Tibial artery (tissue), 4 donors: ENCODE measurements at regions not wholly inside any gene's neighbourhood (a gene's known extent, or its start where the extent isn't known, plus 50 kb on each side); places are given as distances from the start of the nearest gene placed in this dataset.
A peak's percentile ranks its signal among the peaks of the same experiment; 100 is the strongest.

Source experiments
- DNase-seq, 2 donors: peaks; one replicate each; pipeline ENCODE4 v3.0.0-alpha.2; 2019
- H3K27ac ChIP-seq, 2 donors: fragments of 200-600 bp; sonication (generic) in 1 of 2; 1 replicate in 1 of 2; 2 replicates in 1 of 2; pipeline ENCODE4 v1.5.1; 2018 to 2019; ENCODE audit warnings: mild to moderate bottlenecking in 1 of 2
- H3K27me3 ChIP-seq, 2 donors: fragments of 200-600 bp; sonication (generic) in 1 of 2; one replicate each; pipeline versions ENCODE4 v1.5.1 to v1.6.0; 2016 to 2019
- H3K36me3 ChIP-seq, 3 donors: fragments of 200-600 bp; sonication (generic) in 2 of 3; one replicate each; pipeline ENCODE4 v1.5.1; 2016 to 2019; ENCODE audit warnings: mild to moderate bottlenecking in 2 of 3
- H3K4me1 ChIP-seq, 4 donors: fragments of 200-600 bp; sonication (generic) in 2 of 4; 1 replicate in 3 of 4; 2 replicates in 1 of 4; pipeline ENCODE4 v1.5.1; 2016 to 2019
- H3K4me3 ChIP-seq, 2 donors: fragments of 200-600 bp; sonication (generic) in 1 of 2; 1 replicate in 1 of 2; 2 replicates in 1 of 2; pipeline ENCODE4 v1.5.1; 2018 to 2019; ENCODE audit warnings: mild to moderate bottlenecking in 2 of 2
- H3K9me3 ChIP-seq, 3 donors: fragments of 200-600 bp; sonication (generic) in 1 of 3; one replicate each; pipeline ENCODE4 v1.5.1; 2016 to 2019
- intact Hi-C: fragments of 100-400 bp; cut with DNase I; formaldehyde crosslinking; loops from one replicate; pipeline ENCODE4 v1.15.0; 2023; ENCODE audit warnings: low total_unique reads
- TF ChIP-seq, protein P1 (sequence below), 2 experiments: fragments of 200-600 bp in 1 of 2; fragments of 450-650 bp in 1 of 2; IDR thresholded peaks; one replicate each; pipeline ENCODE4 v1.5.1; 2017 to 2019; ENCODE audit warnings: antibody characterized with exemption in 2 of 2, mild to moderate bottlenecking in 1 of 2, moderate library complexity in 1 of 2

DNA sequence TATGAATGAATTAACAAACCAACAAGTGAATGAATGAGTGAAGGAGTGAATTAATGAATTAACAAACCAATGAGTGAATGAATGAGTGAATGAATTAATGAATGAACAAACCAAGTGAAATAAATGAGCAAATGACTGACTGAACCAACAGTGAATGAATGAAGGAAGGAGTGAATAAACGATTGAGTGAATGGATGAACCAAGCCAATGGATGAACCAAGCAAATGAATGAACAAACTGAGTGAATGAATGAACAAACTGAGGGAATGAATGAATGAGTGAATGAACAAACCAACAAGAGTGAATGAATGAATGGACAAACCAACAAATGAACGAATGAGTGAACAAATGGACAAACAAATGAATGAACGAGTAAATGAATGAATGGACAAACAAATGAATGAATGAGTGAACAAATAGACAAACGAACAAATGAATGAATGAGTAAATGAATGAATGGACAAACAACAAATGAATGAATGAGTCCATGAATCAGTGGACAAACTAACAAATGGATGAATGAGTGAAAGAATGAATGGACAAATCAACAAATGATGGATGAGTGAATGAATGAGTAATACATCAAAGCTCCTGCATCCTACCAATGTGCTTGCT is 69.5 kb downstream of the NPTX2 start:
- intact Hi-C loops, result no loop called here
- DNase-seq, result no peak
- TF ChIP-seq, protein P1, sequence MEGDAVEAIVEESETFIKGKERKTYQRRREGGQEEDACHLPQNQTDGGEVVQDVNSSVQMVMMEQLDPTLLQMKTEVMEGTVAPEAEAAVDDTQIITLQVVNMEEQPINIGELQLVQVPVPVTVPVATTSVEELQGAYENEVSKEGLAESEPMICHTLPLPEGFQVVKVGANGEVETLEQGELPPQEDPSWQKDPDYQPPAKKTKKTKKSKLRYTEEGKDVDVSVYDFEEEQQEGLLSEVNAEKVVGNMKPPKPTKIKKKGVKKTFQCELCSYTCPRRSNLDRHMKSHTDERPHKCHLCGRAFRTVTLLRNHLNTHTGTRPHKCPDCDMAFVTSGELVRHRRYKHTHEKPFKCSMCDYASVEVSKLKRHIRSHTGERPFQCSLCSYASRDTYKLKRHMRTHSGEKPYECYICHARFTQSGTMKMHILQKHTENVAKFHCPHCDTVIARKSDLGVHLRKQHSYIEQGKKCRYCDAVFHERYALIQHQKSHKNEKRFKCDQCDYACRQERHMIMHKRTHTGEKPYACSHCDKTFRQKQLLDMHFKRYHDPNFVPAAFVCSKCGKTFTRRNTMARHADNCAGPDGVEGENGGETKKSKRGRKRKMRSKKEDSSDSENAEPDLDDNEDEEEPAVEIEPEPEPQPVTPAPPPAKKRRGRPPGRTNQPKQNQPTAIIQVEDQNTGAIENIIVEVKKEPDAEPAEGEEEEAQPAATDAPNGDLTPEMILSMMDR (IDR thresholded peaks at IDR 0.05), result no peak
- Histone ChIP-seq H3K4me3 (no peak overlapping the region), H3K9me3 (peaks cover 0 to 4% (median 0%) of the 10 kb centered on the region in 3 donors), H3K27me3 (no peaks in the 10 kb centered on the region), H3K36me3 (no peaks in the 10 kb centered on the region), H3K27ac (no peak overlapping the region), H3K4me1 (no peaks in the 10 kb centered on the region)

DNA sequence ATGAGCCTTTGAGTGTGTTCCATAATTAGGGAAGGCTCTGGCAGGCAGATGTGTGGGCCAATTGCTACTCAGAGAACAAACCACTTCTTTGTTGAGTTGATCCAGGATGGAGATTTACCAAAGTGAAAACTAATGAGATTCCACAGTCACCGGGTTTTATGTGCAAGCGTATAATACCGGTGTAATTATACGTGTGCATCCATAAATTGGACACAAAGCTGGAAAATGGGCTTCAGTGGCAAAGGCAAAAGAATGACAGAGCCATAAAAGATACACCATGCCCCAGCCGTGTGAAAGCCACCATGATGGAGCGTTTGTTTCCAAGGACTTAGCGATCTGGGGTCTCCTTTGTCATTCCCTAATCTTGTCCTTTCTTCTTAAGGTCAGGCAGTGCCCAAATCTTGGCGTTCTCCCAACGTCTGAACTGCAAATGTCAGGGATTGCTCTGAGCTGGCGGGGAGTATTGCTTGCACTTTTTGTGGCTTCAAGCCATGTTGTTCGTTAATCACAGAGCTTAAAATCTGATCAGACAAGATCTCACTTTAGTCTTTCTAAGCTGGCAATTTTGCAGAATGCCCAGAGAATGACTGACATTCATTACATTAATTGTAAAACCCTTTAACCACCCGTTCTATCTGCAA is 70.1 kb downstream of the NPTX2 start:
- intact Hi-C loops, result no loop called here
- Histone ChIP-seq H3K27me3 (no peaks in the 10 kb centered on the region), H3K4me1 (no peaks in the 10 kb centered on the region), H3K4me3 (no peak overlapping the region), H3K9me3 (peaks cover 0 to 4% (median 0%) of the 10 kb centered on the region in 3 donors), H3K27ac (no peak overlapping the region), H3K36me3 (no peaks in the 10 kb centered on the region)
- no peak for DNase-seq
- TF ChIP-seq, protein P1 (IDR thresholded peaks at IDR 0.05), result no peak

DNA sequence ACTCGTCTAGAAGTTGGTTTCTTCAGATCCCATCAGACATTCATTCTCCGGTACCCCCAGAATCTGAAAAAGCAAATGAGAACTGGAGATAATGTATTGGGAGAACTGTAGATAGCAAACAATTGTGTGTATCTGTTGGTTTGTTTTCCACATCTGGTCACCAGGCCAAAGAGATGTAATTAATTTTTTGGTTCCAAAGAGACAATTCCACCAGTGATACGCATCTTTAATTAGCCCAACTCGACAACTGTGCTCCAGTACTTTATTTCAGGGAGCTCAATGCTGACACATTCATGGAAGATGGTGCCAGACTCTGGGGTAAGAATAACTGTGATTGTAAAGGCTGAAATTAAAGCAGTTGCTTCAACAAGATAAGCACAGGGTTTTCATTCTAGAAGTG is 74.5 kb downstream of the NPTX2 start:
- intact Hi-C loops, result no loop called here
- no peaks in the 10 kb centered on the region for H3K36me3 ChIP-seq
- H3K27ac ChIP-seq, result no peak overlapping the region
- peaks cover 0 to 9% (median 9%) of the 10 kb centered on the region in 3 donors for H3K9me3 ChIP-seq
- TF ChIP-seq, protein P1 (IDR thresholded peaks at IDR 0.05), result no peak
- no peak overlapping the region for H3K4me3 ChIP-seq
- H3K27me3 ChIP-seq, result peaks cover 0 to 2% of the 10 kb centered on the region in 2 donors
- DNase-seq, result no peak
- H3K4me1 ChIP-seq, result no peaks in the 10 kb centered on the region

DNA sequence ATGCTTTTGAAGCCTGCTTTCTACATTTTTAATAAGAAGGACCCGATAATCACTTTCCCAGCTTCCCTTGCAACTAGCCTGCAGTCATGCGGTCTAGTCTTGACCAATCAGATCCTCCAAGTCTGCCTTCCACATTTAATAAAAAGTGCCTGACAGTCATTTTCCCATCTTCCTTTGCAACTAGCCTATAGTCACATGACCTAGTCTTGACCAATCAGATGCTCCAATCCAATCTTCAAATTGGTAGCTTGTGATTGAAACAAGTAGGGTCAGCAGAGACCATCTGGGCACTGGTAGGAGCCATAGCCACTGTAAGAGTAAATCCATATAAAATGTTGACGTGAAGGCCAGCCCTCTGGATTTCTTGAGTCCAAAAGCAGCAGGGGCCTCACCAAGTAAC is 80.0 kb downstream of the NPTX2 start:
- H3K27me3 ChIP-seq, result peaks cover 0 to 6% of the 10 kb centered on the region in 2 donors
- H3K4me3 ChIP-seq, result no peak overlapping the region
- intact Hi-C loops, result no loop called here
- no peaks in the 10 kb centered on the region for H3K36me3 ChIP-seq
- H3K27ac ChIP-seq, result no peak overlapping the region
- DNase-seq, result peak in 1 of 2 donors; percentile 1
- peaks cover 0 to 16% (median 9%) of the 10 kb centered on the region in 3 donors for H3K9me3 ChIP-seq
- TF ChIP-seq, protein P1 (IDR thresholded peaks at IDR 0.05), result no peak
- H3K4me1 ChIP-seq, result no peaks in the 10 kb centered on the region

DNA sequence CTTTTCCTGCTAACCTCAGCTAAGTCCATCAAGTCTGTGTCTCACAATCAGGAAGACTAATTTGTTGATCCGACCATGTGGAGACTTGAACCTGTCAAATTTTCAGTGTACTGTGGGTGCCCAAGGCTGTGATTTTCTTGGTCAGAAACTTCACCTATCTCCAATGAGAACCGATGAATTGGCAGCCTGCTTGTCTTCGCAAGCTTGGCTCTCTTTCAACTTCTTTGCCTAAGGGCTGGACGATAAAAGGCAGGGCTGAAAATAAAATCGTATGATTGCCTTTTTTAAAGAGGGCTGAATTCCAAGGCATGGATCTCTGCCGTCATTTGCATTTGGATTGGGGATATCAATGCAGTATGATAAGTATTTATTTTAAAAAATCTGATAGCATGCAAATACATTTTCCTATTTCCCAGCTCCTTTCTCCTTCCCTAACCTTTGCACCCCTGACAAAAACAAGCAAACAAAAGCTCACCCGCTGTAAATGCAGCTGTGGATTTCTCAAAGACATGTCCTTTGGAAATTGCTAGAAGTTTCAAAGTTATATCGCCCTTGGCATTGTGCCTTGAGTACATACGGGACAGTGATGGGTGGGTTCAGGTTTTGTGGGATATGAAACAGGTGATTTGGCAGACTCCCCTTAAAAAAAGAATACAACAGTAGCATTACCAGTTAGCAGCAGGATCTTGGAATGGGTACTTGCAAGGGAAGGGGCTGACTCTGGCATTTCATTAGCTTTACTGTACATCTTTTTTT is 80.6 kb downstream of the NPTX2 start:
- intact Hi-C loops, result no loop called here
- Histone ChIP-seq H3K27ac (no peak overlapping the region), H3K36me3 (no peaks in the 10 kb centered on the region), H3K27me3 (peaks cover 0 to 6% of the 10 kb centered on the region in 2 donors), H3K4me3 (no peak overlapping the region), H3K9me3 (peaks cover 0 to 16% (median 9%) of the 10 kb centered on the region in 3 donors), H3K4me1 (no peaks in the 10 kb centered on the region)
- DNase-seq, result no peak
- TF ChIP-seq, protein P1 (IDR thresholded peaks at IDR 0.05), result no peak
